Neural cell (in vitro differentiated cells): ENCODE measurements at regions not wholly inside any gene's neighbourhood (a gene's known extent, or its start where the extent isn't known, plus 50 kb on each side); places are given as distances from the start of the nearest gene placed in this dataset.

Experiments used
- EP300 ChIP-seq: fragments of 450-650 bp; conservative IDR thresholded peaks from 2 replicates; pipeline ENCODE4 v1.6.1; 2014; ENCODE audit warnings: antibody characterized with exemption, mild to moderate bottlenecking, moderate library complexity; ENCODE audit not compliant: poor library complexity, severe bottlenecking
- EZH2 ChIP-seq: fragments of 200-600, 300-800 bp; shearing (Covaris generic), sonication (generic); IDR thresholded peaks from 2 replicates; pipeline ENCODE4 v1.6.1; 2014; ENCODE audit warnings: antibody characterized with exemption, low read length, borderline replicate concordance, mild to moderate bottlenecking; ENCODE audit not compliant: insufficient read depth, poor library complexity, severe bottlenecking
- POLR2AphosphoS5 ChIP-seq: IDR thresholded peaks from 2 replicates; pipeline ENCODE4 v1.6.1; 2012
- RAD21 ChIP-seq: fragments of 450-650 bp; conservative IDR thresholded peaks from 2 replicates; pipeline ENCODE4 v1.6.1; 2014; ENCODE audit warnings: antibody characterized with exemption, mild to moderate bottlenecking, moderate library complexity
- SMC3 ChIP-seq: fragments of 450-650 bp; conservative IDR thresholded peaks from 2 replicates; pipeline ENCODE4 v1.6.1; 2014; ENCODE audit warnings: antibody characterized with exemption, mild to moderate bottlenecking, moderate library complexity; ENCODE audit not compliant: poor library complexity
- TF ChIP-seq, protein P1 (sequence below): fragments of 450-650 bp; IDR thresholded peaks from 2 replicates; pipeline ENCODE4 v1.5.1; 2014; ENCODE audit warnings: antibody characterized with exemption, mild to moderate bottlenecking, moderate library complexity; ENCODE audit not compliant: poor library complexity, severe bottlenecking

- TF ChIP-seq EP300 (no peak), EZH2 (no peak), RAD21 (no peak), POLR2AphosphoS5 (no peak), SMC3 (no peak)
- TF ChIP-seq, protein P1, sequence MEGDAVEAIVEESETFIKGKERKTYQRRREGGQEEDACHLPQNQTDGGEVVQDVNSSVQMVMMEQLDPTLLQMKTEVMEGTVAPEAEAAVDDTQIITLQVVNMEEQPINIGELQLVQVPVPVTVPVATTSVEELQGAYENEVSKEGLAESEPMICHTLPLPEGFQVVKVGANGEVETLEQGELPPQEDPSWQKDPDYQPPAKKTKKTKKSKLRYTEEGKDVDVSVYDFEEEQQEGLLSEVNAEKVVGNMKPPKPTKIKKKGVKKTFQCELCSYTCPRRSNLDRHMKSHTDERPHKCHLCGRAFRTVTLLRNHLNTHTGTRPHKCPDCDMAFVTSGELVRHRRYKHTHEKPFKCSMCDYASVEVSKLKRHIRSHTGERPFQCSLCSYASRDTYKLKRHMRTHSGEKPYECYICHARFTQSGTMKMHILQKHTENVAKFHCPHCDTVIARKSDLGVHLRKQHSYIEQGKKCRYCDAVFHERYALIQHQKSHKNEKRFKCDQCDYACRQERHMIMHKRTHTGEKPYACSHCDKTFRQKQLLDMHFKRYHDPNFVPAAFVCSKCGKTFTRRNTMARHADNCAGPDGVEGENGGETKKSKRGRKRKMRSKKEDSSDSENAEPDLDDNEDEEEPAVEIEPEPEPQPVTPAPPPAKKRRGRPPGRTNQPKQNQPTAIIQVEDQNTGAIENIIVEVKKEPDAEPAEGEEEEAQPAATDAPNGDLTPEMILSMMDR: no peak
These were observed 55.9 kb upstream of the IL2 start for GRCh38 chr4:122512430-122512829.
